Heart left ventricle (tissue), 16 donors: ENCODE measurements at regions not wholly inside any gene's neighbourhood (a gene's known extent, or its start where the extent isn't known, plus 50 kb on each side); places are given as distances from the start of the nearest gene placed in this dataset.

Experiments used
- ATAC-seq, 4 donors: fragments of 200-7000 bp; cut with Tn5 transposase; one replicate each; pipeline ENCODE4 v1.9.1; 2020 to 2022; ENCODE audit warnings: moderate library complexity in 4 of 4, mild to moderate bottlenecking in 3 of 4, moderate number of reproducible peaks in 1 of 4
- DNase-seq, 5 donors: peaks; one replicate each; pipeline ENCODE4 v3.0.0-alpha.2; 2020
- H3K27ac ChIP-seq, 12 donors: fragments of 200-600 bp; sonication (generic) in 4 of 12; one replicate each; pipeline versions ENCODE4 v1.5.0 to v1.8.0; 2016 to 2022; ENCODE audit warnings: mild to moderate bottlenecking in 2 of 12
- H3K27me3 ChIP-seq, 9 donors: fragments of 200-600 bp; sonication (generic) in 2 of 9; one replicate each; pipeline versions ENCODE4 v1.5.1 to v1.8.0; 2016 to 2022; ENCODE audit warnings: mild to moderate bottlenecking in 3 of 9
- H3K36me3 ChIP-seq, 9 donors: fragments of 200-600 bp; sonication (generic) in 2 of 9; one replicate each; pipeline versions ENCODE4 v1.5.0 to v1.8.0; 2018 to 2022; ENCODE audit warnings: mild to moderate bottlenecking in 2 of 9
- H3K4me1 ChIP-seq, 12 donors: fragments of 200-600 bp; sonication (generic) in 4 of 12; one replicate each; pipeline versions ENCODE4 v1.5.0 to v1.8.0; 2016 to 2022; ENCODE audit warnings: mild to moderate bottlenecking in 3 of 12
- H3K4me3 ChIP-seq, 12 donors: fragments of 200-600 bp; sonication (generic) in 4 of 12; one replicate each; pipeline versions ENCODE4 v1.5.0 to v1.8.0; 2017 to 2022; ENCODE audit warnings: mild to moderate bottlenecking in 9 of 12, moderate library complexity in 4 of 12
- H3K9me3 ChIP-seq, 12 donors: fragments of 200-600 bp; sonication (generic) in 4 of 12; one replicate each; pipeline versions ENCODE4 v1.5.0 to v1.8.0; 2016 to 2022; ENCODE audit warnings: mild to moderate bottlenecking in 1 of 12
- POLR2A ChIP-seq, 2 donors: fragments of 450-650 bp; IDR thresholded peaks; one replicate each; pipeline ENCODE4 v1.6.1; 2017; ENCODE audit warnings: antibody characterized with exemption in 2 of 2, mild to moderate bottlenecking in 2 of 2, moderate library complexity in 2 of 2
- WGBS, 4 donors: extraction: QIAGEN DNeasy Blood & Tissue Kit in 2 of 4; methylation state at CpG; one replicate each; pipeline versions ENCODE4 v1.1.5 to v1.1.7; 2013 to 2018; 5-methylcytosine and 5-hydroxymethylcytosine counted together
- intact Hi-C, 10 donors: fragments of 100-400 bp; cut with DNase I; formaldehyde crosslinking; loops; one replicate each; pipeline versions ENCODE4 v1.11.1 to v1.14.2; 2022
- TF ChIP-seq, protein P1 (sequence below), 12 donors: fragments of 200-600 bp; sonication (generic) in 4 of 12; IDR thresholded peaks; one replicate each; pipeline versions ENCODE4 v1.5.0 to v1.8.0; 2018 to 2022; ENCODE audit warnings: antibody characterized with exemption in 12 of 12, mild to moderate bottlenecking in 5 of 12
- donor health status: ischemic (EF 13 %, LVEDD 7.1; RV severe dilation, severe dysfunction).
- donor health status: healthy with polysubstance abuse.
- donor health status: DM: no; HTN: yes; CAD: no.
- donor health status: DM: no; HTN: no; CAD: no.
- donor health status: ischemic (EF 25% LVEDD 6.9; RV normal size, moderate dysfunction).
- donor health status: ischemic (EF 25% LVEDD 5.7; RV mildly dilated, moderate dysfunction).
- donor health status: healthy.
- donor health status: DM: yes; HTN: yes; CAD: no.
- donor health status: ischemic (EF 35%, LVEDD 5.7; RV mildly dilated, moderate dysfunction).
- donor health status: nonischemic (EF 11% LVEDD 7.7; RV severe dilation, severe dysfunction).
- donor health status: DM: yes; HTN: yes; CAD: no.
- donor health status: PGD.
- donor health status: ischemic (EF 29% LVEDD 5.4; RV normal size, mild dysfunction).
- donor health status: nonischemic (EF 23%, LVEDD 6.1; RV moderate dilation, normal function).

DNA sequence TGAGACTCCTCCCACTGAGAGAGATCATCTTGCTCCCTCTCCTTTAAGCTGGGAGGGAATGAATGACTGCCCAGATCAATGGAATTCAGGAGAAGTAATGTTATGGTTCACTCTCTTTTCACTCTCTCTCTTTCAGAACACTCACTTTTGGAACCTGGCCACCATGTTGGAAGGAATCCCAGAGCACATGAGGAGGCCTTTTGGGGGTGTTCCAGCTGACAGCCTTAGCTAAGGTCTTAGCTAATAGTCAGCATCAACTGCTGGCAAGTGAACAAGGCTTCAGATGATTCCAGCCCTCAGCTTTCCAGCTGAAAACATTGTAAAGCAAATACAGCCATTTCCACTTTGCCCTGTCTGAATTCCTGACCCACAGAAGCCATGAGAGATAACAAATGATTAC, 124.0 kb upstream of the CLNK start:
- H3K9me3 ChIP-seq = peaks cover 0 to 10% (median 0%) of the 10 kb centered on the region in 12 donors
- H3K36me3 ChIP-seq = no peaks in the 10 kb centered on the region
- peaks cover 0 to 3% (median 0%) of the 10 kb centered on the region in 12 donors for H3K4me1 ChIP-seq
- DNase-seq (peak in 4 of 5 donors; percentile 33 to 64 (median 50)), ATAC-seq (peak; percentile 48 to 68 (median 60))
- H3K27ac ChIP-seq = no peak overlapping the region
- no peak for TF ChIP-seq POLR2A (IDR thresholded peaks at IDR 0.05)
- TF ChIP-seq, protein P1, sequence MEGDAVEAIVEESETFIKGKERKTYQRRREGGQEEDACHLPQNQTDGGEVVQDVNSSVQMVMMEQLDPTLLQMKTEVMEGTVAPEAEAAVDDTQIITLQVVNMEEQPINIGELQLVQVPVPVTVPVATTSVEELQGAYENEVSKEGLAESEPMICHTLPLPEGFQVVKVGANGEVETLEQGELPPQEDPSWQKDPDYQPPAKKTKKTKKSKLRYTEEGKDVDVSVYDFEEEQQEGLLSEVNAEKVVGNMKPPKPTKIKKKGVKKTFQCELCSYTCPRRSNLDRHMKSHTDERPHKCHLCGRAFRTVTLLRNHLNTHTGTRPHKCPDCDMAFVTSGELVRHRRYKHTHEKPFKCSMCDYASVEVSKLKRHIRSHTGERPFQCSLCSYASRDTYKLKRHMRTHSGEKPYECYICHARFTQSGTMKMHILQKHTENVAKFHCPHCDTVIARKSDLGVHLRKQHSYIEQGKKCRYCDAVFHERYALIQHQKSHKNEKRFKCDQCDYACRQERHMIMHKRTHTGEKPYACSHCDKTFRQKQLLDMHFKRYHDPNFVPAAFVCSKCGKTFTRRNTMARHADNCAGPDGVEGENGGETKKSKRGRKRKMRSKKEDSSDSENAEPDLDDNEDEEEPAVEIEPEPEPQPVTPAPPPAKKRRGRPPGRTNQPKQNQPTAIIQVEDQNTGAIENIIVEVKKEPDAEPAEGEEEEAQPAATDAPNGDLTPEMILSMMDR (IDR thresholded peaks at IDR 0.05) = no peak
- no peaks in the 10 kb centered on the region for H3K27me3 ChIP-seq
- intact Hi-C loops = no loop called here
- H3K4me3 ChIP-seq = no peak overlapping the region

DNA sequence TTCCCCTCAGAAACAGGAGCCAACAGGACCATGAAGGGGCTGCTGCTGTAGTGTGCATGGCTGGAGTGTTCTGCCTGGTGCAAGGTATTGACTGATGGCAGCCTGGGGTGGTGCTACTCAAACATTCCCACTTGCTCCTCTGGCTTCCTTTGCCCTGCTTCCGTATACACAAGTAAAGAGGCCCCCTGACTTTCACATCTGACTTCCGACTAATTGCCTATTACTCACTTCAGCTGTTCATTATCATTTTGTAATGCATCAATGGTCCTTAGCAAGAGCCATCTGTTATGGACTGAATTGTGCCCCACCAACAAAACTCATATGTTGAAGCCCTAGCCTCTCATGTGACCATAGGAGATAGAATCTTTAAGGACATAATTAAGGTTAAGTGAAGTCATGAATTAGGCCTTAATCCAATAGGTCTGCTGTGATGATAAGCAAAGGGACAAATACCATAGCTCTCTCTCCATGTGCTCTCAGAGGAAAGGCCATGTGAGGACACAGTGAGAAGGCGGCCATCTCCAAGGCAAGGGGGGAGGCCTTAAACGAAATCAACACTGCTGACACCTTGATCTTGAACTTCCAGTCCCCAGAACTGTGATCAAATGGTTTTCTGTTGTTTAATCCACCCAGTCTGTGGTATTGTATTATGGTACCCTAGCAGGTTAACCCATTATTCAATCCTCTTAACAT, 122.5 kb upstream of the CLNK start:
- H3K27ac ChIP-seq = no peak overlapping the region
- H3K9me3 ChIP-seq = peaks cover 0 to 10% (median 0%) of the 10 kb centered on the region in 12 donors
- H3K36me3 ChIP-seq = no peaks in the 10 kb centered on the region
- H3K4me1 ChIP-seq = no peaks in the 10 kb centered on the region
- H3K4me3 ChIP-seq = no peak overlapping the region
- intact Hi-C loops = no loop called here
- 75 to 83% (median 77%) methylated on average over 4 of the region's 4 CpGs for WGBS, 4 donors
- DNase-seq = no peak
- TF ChIP-seq, protein P1 (IDR thresholded peaks at IDR 0.05) = no peak
- TF ChIP-seq POLR2A (IDR thresholded peaks at IDR 0.05) = no peak
- no peak for ATAC-seq
- no peaks in the 10 kb centered on the region for H3K27me3 ChIP-seq

DNA sequence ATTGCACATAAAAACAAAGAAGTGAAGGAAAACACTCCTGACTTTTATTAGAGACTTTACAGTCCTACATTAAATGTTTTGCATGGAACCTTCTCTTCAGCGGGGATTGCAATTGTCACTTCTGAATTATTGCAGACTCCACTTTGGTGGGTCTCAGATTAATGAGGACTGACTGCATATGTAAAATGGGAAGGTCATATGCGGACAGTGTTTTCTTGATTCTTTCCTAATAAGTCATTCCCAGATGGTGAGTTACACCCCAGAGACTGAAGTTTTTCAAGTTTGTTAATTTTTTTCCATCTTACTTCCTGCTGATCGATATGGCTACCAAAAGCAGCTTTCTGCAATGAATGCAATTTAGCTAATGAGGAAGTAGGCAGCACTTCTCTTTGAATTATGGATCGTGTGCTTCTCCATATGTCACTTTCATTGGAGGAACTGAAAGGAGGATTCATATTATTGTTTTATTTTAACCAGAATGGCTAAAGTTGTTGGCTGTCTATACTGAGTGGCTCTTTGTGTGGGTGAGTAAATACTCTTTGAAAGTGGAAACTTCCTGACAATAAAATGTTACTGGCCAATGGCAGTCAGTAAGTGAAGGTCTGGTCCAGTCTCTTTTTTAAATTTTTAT, 119.3 kb upstream of the CLNK start:
- H3K4me1 ChIP-seq = no peaks in the 10 kb centered on the region
- intact Hi-C loops = no loop called here
- no peak overlapping the region for H3K4me3 ChIP-seq
- H3K36me3 ChIP-seq = no peaks in the 10 kb centered on the region
- ATAC-seq (no peak), DNase-seq (no peak)
- TF ChIP-seq POLR2A (IDR thresholded peaks at IDR 0.05) = no peak
- TF ChIP-seq, protein P1 (IDR thresholded peaks at IDR 0.05) = no peak
- H3K27me3 ChIP-seq = no peaks in the 10 kb centered on the region
- H3K9me3 ChIP-seq = peaks cover 0 to 9% (median 0%) of the 10 kb centered on the region in 12 donors
- no peak overlapping the region for H3K27ac ChIP-seq
- WGBS, 4 donors = 63 to 72% (median 70%) methylated on average over 4 of the region's 4 CpGs

DNA sequence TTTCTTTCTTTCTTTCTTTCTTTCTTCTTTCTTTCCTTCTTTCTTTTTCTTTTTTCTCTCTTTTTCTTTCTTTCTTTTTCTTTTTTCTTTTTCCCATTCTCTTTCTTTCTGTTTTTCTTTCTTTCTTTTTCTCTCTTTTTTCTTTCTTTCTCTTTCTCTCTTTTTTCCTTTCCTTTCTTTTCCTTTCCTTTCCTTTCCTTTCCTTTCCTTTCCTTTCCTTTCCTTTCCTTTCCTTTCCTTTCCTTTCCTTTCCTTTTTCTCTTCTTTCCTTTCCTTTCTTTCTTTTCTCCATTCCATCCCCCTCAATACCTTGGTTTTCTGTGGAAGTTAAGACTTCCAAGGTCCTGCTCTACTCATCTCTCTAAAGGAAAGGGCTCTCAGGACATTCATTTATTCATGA, 102.8 kb upstream of the CLNK start:
- Histone ChIP-seq H3K36me3 (no peaks in the 10 kb centered on the region), H3K27me3 (no peaks in the 10 kb centered on the region)
- intact Hi-C loops = no loop called here

More for the DNA sequence above, 102.8 kb upstream of the CLNK start:
- Histone ChIP-seq H3K4me3 (no peak overlapping the region), H3K27ac (no peak overlapping the region), H3K4me1 (no peaks in the 10 kb centered on the region), H3K9me3 (no peaks in the 10 kb centered on the region)
- ATAC-seq = no peak
- TF ChIP-seq, protein P1 (IDR thresholded peaks at IDR 0.05) = no peak
- TF ChIP-seq POLR2A (IDR thresholded peaks at IDR 0.05) = no peak
- no peak for DNase-seq
